Heart left ventricle (tissue), 16 donors: ENCODE measurements at regions not wholly inside any gene's neighbourhood (a gene's known extent, or its start where the extent isn't known, plus 50 kb on each side); places are given as distances from the start of the nearest gene placed in this dataset.
"Not testable (repeated sequence)": the region's sequence is repeated elsewhere in the genome, so short reads cannot be mapped to it uniquely, and the experiment has no call there.

Experiments used
- ATAC-seq, 4 donors: fragments of 200-7000 bp; cut with Tn5 transposase; one replicate each; pipeline ENCODE4 v1.9.1; 2020 to 2022; ENCODE audit warnings: moderate library complexity in 4 of 4, mild to moderate bottlenecking in 3 of 4, moderate number of reproducible peaks in 1 of 4
- DNase-seq, 5 donors: peaks; one replicate each; pipeline ENCODE4 v3.0.0-alpha.2; 2020
- H3K27ac ChIP-seq, 12 donors: fragments of 200-600 bp; sonication (generic) in 4 of 12; one replicate each; pipeline versions ENCODE4 v1.5.0 to v1.8.0; 2016 to 2022; ENCODE audit warnings: mild to moderate bottlenecking in 2 of 12
- H3K27me3 ChIP-seq, 9 donors: fragments of 200-600 bp; sonication (generic) in 2 of 9; one replicate each; pipeline versions ENCODE4 v1.5.1 to v1.8.0; 2016 to 2022; ENCODE audit warnings: mild to moderate bottlenecking in 3 of 9
- H3K36me3 ChIP-seq, 9 donors: fragments of 200-600 bp; sonication (generic) in 2 of 9; one replicate each; pipeline versions ENCODE4 v1.5.0 to v1.8.0; 2018 to 2022; ENCODE audit warnings: mild to moderate bottlenecking in 2 of 9
- H3K4me1 ChIP-seq, 12 donors: fragments of 200-600 bp; sonication (generic) in 4 of 12; one replicate each; pipeline versions ENCODE4 v1.5.0 to v1.8.0; 2016 to 2022; ENCODE audit warnings: mild to moderate bottlenecking in 3 of 12
- H3K4me3 ChIP-seq, 12 donors: fragments of 200-600 bp; sonication (generic) in 4 of 12; one replicate each; pipeline versions ENCODE4 v1.5.0 to v1.8.0; 2017 to 2022; ENCODE audit warnings: mild to moderate bottlenecking in 9 of 12, moderate library complexity in 4 of 12
- H3K9me3 ChIP-seq, 12 donors: fragments of 200-600 bp; sonication (generic) in 4 of 12; one replicate each; pipeline versions ENCODE4 v1.5.0 to v1.8.0; 2016 to 2022; ENCODE audit warnings: mild to moderate bottlenecking in 1 of 12
- POLR2A ChIP-seq, 2 donors: fragments of 450-650 bp; IDR thresholded peaks; one replicate each; pipeline ENCODE4 v1.6.1; 2017; ENCODE audit warnings: antibody characterized with exemption in 2 of 2, mild to moderate bottlenecking in 2 of 2, moderate library complexity in 2 of 2
- WGBS, 4 donors: extraction: QIAGEN DNeasy Blood & Tissue Kit in 2 of 4; methylation state at CpG; one replicate each; pipeline versions ENCODE4 v1.1.5 to v1.1.7; 2013 to 2018; 5-methylcytosine and 5-hydroxymethylcytosine counted together
- intact Hi-C, 10 donors: fragments of 100-400 bp; cut with DNase I; formaldehyde crosslinking; loops; one replicate each; pipeline versions ENCODE4 v1.11.1 to v1.14.2; 2022
- TF ChIP-seq, protein P1 (sequence below), 12 donors: fragments of 200-600 bp; sonication (generic) in 4 of 12; IDR thresholded peaks; one replicate each; pipeline versions ENCODE4 v1.5.0 to v1.8.0; 2018 to 2022; ENCODE audit warnings: antibody characterized with exemption in 12 of 12, mild to moderate bottlenecking in 5 of 12
- donor health status: ischemic (EF 13 %, LVEDD 7.1; RV severe dilation, severe dysfunction).
- donor health status: healthy with polysubstance abuse.
- donor health status: DM: no; HTN: yes; CAD: no.
- donor health status: DM: no; HTN: no; CAD: no.
- donor health status: ischemic (EF 25% LVEDD 6.9; RV normal size, moderate dysfunction).
- donor health status: ischemic (EF 25% LVEDD 5.7; RV mildly dilated, moderate dysfunction).
- donor health status: healthy.
- donor health status: DM: yes; HTN: yes; CAD: no.
- donor health status: ischemic (EF 35%, LVEDD 5.7; RV mildly dilated, moderate dysfunction).
- donor health status: nonischemic (EF 11% LVEDD 7.7; RV severe dilation, severe dysfunction).
- donor health status: DM: yes; HTN: yes; CAD: no.
- donor health status: PGD.
- donor health status: ischemic (EF 29% LVEDD 5.4; RV normal size, mild dysfunction).
- donor health status: nonischemic (EF 23%, LVEDD 6.1; RV moderate dilation, normal function).

- Histone ChIP-seq H3K4me3 (no peak overlapping the region), H3K27me3 (peaks cover 0 to 2% (median 0%) of the 10 kb centered on the region in 9 donors), H3K4me1 (peaks cover 0 to 21% (median 0%) of the 10 kb centered on the region in 12 donors), H3K27ac (no peak overlapping the region), H3K9me3 (no peaks in the 10 kb centered on the region), H3K36me3 (no peaks in the 10 kb centered on the region)
- no peak for DNase-seq
- no peak for TF ChIP-seq POLR2A (IDR thresholded peaks at IDR 0.05)
- TF ChIP-seq, protein P1, sequence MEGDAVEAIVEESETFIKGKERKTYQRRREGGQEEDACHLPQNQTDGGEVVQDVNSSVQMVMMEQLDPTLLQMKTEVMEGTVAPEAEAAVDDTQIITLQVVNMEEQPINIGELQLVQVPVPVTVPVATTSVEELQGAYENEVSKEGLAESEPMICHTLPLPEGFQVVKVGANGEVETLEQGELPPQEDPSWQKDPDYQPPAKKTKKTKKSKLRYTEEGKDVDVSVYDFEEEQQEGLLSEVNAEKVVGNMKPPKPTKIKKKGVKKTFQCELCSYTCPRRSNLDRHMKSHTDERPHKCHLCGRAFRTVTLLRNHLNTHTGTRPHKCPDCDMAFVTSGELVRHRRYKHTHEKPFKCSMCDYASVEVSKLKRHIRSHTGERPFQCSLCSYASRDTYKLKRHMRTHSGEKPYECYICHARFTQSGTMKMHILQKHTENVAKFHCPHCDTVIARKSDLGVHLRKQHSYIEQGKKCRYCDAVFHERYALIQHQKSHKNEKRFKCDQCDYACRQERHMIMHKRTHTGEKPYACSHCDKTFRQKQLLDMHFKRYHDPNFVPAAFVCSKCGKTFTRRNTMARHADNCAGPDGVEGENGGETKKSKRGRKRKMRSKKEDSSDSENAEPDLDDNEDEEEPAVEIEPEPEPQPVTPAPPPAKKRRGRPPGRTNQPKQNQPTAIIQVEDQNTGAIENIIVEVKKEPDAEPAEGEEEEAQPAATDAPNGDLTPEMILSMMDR (IDR thresholded peaks at IDR 0.05) = no peak
- WGBS, 4 donors = 93 to 96% (median 94%) methylated on average over 6 of the region's 6 CpGs
- ATAC-seq = no peak
- intact Hi-C loops = loop anchor here (2.0 to 10.0 kb wide), 17 partner anchors 53 to 387 kb away; no protein-coding TSS in a partner anchor
Observed at GRCh38 chr13:44051918-44052675, 172.4 kb downstream of the LACC1 start.

- ATAC-seq = peak in 3 of 4 donors; percentile 33 to 45 (median 37)
- WGBS, 4 donors = 44 to 48% (median 45%) methylated on average over 10 of the region's 10 CpGs
- Histone ChIP-seq H3K27ac (peak overlapping the region in 1 of 12 donors; percentile 3), H3K9me3 (no peaks in the 10 kb centered on the region), H3K4me1 (peaks cover 0 to 22% (median under 1%) of the 10 kb centered on the region in 12 donors), H3K36me3 (no peaks in the 10 kb centered on the region), H3K4me3 (no peak overlapping the region), H3K27me3 (no peaks in the 10 kb centered on the region)
- peak in 2 of 5 donors; percentile 25 to 47 for DNase-seq
- intact Hi-C loops = loop anchor here in 9 of 10 donors (2.0 to 10.0 kb wide), 15 partner anchors 52 to 385 kb away; no protein-coding TSS in a partner anchor
- TF ChIP-seq, protein P1 (IDR thresholded peaks at IDR 0.05) = no peak
- TF ChIP-seq POLR2A (IDR thresholded peaks at IDR 0.05) = no peak
Observed at GRCh38 chr13:44052780-44053184, 173.1 kb downstream of the LACC1 start.

GRCh38 chr13:44053208-44053607 lies 173.5 kb downstream of the LACC1 start:
- Histone ChIP-seq H3K36me3 (no peaks in the 10 kb centered on the region), H3K9me3 (no peaks in the 10 kb centered on the region), H3K27me3 (no peaks in the 10 kb centered on the region), H3K27ac (peak overlapping the region in 1 of 12 donors; percentile 3), H3K4me3 (no peak overlapping the region), H3K4me1 (peaks cover 0 to 27% (median 2%) of the 10 kb centered on the region in 12 donors)
- TF ChIP-seq, protein P1 (IDR thresholded peaks at IDR 0.05) = peak in 1 of 12 donors; percentile 11
- no peak for TF ChIP-seq POLR2A (IDR thresholded peaks at IDR 0.05)
- ATAC-seq = no peak
- 49 to 65% (median 60%) methylated on average over 5 of the region's 5 CpGs for WGBS, 4 donors
- intact Hi-C loops = loop anchor here in 9 of 10 donors (2.0 to 10.0 kb wide), 15 partner anchors 52 to 384 kb away; no protein-coding TSS in a partner anchor
- DNase-seq = no peak

- no peak for TF ChIP-seq POLR2A (IDR thresholded peaks at IDR 0.05)
- TF ChIP-seq, protein P1 (IDR thresholded peaks at IDR 0.05) = no peak
- H3K9me3 ChIP-seq = no peaks in the 10 kb centered on the region
- no peak overlapping the region for H3K4me3 ChIP-seq
- no peak for DNase-seq
- no peaks in the 10 kb centered on the region for H3K36me3 ChIP-seq
- no peaks in the 10 kb centered on the region for H3K27me3 ChIP-seq
- no peak for ATAC-seq
- intact Hi-C loops = loop anchor here in 9 of 10 donors (5.0 to 10.0 kb wide), 14 partner anchors 50 to 383 kb away; no protein-coding TSS in a partner anchor
- peaks cover 0 to 38% (median 11%) of the 10 kb centered on the region in 12 donors for H3K4me1 ChIP-seq
- no peak overlapping the region for H3K27ac ChIP-seq
- 92 to 98% (median 96%) methylated on average over 1 of the region's 1 CpG for WGBS, 4 donors
Observed at GRCh38 chr13:44054525-44054924, 174.8 kb downstream of the LACC1 start.

- Histone ChIP-seq H3K27ac (peak overlapping the region in 6 of 12 donors; percentile 6 to 60 (median 24)), H3K4me1 (peaks cover 0 to 41% (median 11%) of the 10 kb centered on the region in 12 donors)
- H3K27me3 ChIP-seq, H3K36me3 ChIP-seq, H3K4me3 ChIP-seq, H3K9me3 ChIP-seq: not testable (repeated sequence)
- DNase-seq = peak in 3 of 5 donors; percentile 29 to 69 (median 35)
- ATAC-seq = peak in 3 of 4 donors; percentile 47 to 63 (median 62)
- intact Hi-C loops = loop anchor here in 6 of 10 donors (5.0 to 10.0 kb wide), 6 partner anchors 49 to 179 kb away; no protein-coding TSS in a partner anchor
- WGBS, 4 donors = 35 to 46% (median 42%) methylated on average over 6 of the region's 6 CpGs
Observed at GRCh38 chr13:44055681-44056080, 176.0 kb downstream of the LACC1 start.
